GM19351 (cell line): ENCODE measurements at regions not wholly inside any gene's neighbourhood (a gene's known extent, or its start where the extent isn't known, plus 50 kb on each side); places are given as distances from the start of the nearest gene placed in this dataset.

Experiments
- ATAC-seq: cut with Tn5 transposase; IDR thresholded peaks from one replicate; pipeline ENCODE4 v1.9.1; 2021; ENCODE audit warnings: mild to moderate bottlenecking, moderate library complexity; ENCODE audit not compliant: unreplicated experiment

GRCh38 chr11:22497474-22497873, 128.1 kb downstream of the FANCF start:
- ATAC-seq = no peak

GRCh38 chr11:22491555-22492225, 133.9 kb downstream of the FANCF start:
- ATAC-seq = no peak

GRCh38 chr11:22479971-22480720, 142.0 kb downstream of the SLC17A6 start:
- ATAC-seq = no peak

- ATAC-seq = no peak
Measured at GRCh38 chr11:22479208-22479607, 141.0 kb downstream of the SLC17A6 start.

- no peak for ATAC-seq
Measured at GRCh38 chr11:22478169-22478568, 140.0 kb downstream of the SLC17A6 start.

- ATAC-seq = no peak
Measured at GRCh38 chr11:22477312-22477711, 139.1 kb downstream of the SLC17A6 start.

- no peak for ATAC-seq
Measured at GRCh38 chr11:22476589-22476988, 138.4 kb downstream of the SLC17A6 start.

- ATAC-seq = no peak
Measured at GRCh38 chr11:22474616-22475015, 136.4 kb downstream of the SLC17A6 start.

- no peak for ATAC-seq
Measured at GRCh38 chr11:22473586-22473985, 135.4 kb downstream of the SLC17A6 start.

GRCh38 chr11:22472306-22472705, 134.1 kb downstream of the SLC17A6 start:
- no peak for ATAC-seq

- no peak for ATAC-seq
Measured at GRCh38 chr11:22471385-22471784, 133.2 kb downstream of the SLC17A6 start.

GRCh38 chr11:22467741-22468140, 129.6 kb downstream of the SLC17A6 start:
- ATAC-seq = no peak

- no peak for ATAC-seq
Measured at GRCh38 chr11:22467248-22467647, 129.1 kb downstream of the SLC17A6 start.

GRCh38 chr11:22466809-22467208, 128.6 kb downstream of the SLC17A6 start:
- ATAC-seq = no peak

- ATAC-seq = no peak
Measured at GRCh38 chr11:22466351-22466750, 128.2 kb downstream of the SLC17A6 start.

GRCh38 chr11:22465620-22466019, 127.4 kb downstream of the SLC17A6 start:
- no peak for ATAC-seq

GRCh38 chr11:22461626-22462025, 123.4 kb downstream of the SLC17A6 start:
- no peak for ATAC-seq

- no peak for ATAC-seq
Measured at GRCh38 chr11:22460181-22460580, 122.0 kb downstream of the SLC17A6 start.

GRCh38 chr11:22459048-22459447, 120.9 kb downstream of the SLC17A6 start:
- ATAC-seq = no peak

GRCh38 chr11:22458161-22458560, 120.0 kb downstream of the SLC17A6 start:
- no peak for ATAC-seq

GRCh38 chr11:22456993-22457762, 119.0 kb downstream of the SLC17A6 start:
- ATAC-seq = no peak
